Fibroblast of gingiva (primary cell): ENCODE measurements at regions not wholly inside any gene's neighbourhood (a gene's known extent, or its start where the extent isn't known, plus 50 kb on each side); places are given as distances from the start of the nearest gene placed in this dataset.

Source experiments
- DNase-seq: peaks from one replicate; pipeline ENCODE4 v3.0.0-alpha.2; 2011; ENCODE audit warnings: low read depth

DNA sequence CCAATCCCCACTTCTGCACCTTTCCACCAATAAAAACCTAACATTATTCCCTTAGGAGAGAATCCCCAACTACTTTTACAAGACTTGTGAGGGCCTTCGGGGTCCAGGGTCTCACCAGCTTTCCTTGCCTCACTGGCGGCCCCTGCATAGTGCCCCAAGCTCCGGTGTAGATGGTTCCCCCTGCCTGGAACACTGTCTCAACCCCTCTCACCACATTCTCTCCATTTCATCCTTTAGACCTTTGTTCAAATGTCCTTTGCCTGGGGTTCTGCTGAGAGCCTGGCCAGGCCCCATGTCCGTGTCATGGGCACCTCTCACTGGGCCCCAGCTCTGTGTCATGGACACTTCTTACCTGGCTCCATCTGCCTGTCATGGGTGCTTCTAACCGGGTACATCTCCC, 64.5 kb upstream of the SORCS3 start:
- DNase-seq, result no peak

DNA sequence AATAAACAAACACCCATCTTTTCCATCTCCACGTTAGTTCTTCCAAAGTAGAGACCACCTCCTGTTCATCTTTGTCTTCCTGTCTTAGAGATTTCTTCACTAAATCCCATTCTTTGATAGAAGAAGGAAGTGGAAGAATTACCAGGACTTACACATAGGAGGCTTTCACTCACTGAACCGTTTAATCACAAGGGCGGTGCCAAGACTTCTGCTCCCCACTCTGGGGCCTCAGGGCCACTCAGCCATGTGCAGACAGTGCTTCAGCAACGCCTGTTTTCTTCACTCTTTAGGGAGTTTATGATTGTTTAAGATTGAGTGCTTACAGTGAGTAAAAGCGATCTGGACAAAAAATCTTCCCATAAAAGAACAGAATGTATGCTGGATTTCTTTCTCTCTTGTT, 63.9 kb upstream of the SORCS3 start:
- no peak for DNase-seq

DNA sequence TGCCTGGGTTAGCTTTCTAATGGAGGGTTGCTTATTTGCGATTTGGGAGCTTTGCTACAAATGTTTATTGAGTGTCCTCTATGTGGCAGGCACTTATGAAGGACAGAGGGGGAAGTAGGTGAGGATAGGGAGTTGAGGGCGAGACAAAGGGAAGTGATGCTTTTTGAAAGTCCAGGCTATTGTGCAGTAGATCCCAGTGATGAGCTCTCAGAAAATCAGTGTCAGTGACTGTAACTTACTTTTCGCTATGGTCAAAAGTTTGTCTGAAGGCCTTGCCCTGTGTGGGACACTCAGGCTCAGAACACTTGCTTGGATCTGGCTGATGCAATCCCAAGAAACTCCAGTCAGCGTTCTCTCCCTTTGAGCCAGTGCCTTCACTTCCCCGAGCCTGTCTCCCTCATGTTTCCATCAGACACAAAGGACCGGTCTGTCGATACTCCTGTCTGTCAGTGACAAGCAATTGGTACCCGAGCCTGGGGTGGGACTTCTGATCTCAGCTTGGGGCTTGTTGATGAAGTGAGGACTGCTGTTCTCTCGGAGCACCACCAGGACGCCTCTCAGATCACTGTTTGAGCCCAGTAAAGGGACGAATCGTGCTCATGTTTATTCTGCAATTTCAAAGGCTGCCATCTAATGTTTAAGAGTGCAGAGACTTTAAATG, 63.1 kb upstream of the SORCS3 start:
- no peak for DNase-seq

DNA sequence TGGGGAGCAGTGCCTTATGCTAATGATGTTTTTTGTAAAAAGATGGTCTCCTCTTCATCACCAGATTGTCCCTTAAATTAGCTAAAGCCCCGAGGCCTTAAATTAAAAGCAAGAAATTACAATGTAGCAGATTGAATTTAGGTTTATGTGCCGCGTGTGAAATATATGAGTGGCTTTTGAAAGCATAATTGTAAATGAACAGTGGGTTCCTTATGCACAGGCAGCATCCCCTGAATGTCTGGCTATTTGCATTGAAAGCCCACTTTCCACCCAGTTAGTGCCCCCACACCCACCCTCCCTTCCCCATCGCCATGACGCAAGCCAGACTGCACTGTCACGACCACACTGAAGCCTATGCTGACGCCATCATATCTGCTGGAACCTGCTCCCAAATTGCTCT, 62.4 kb upstream of the SORCS3 start:
- DNase-seq, result no peak

DNA sequence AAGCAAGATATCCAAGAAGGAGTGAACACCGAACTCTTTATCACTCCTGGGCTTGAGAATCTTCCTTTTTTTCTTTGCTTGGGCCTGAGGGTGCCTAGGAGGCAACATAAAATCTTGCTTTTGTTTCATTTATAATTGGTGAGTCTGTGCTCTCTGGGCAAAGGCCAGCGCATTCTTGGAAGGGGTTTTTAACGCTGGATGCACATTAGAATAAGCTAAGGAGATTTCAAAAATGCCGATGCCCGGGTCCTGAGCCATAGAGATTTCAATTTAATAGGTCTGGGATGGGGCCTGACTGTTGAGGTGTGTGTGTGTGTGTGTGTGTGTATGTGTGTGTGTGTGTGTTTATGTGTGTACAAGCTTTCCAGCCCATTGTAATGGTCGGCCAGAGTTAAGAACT, 62.0 kb upstream of the SORCS3 start:
- DNase-seq, result no peak

DNA sequence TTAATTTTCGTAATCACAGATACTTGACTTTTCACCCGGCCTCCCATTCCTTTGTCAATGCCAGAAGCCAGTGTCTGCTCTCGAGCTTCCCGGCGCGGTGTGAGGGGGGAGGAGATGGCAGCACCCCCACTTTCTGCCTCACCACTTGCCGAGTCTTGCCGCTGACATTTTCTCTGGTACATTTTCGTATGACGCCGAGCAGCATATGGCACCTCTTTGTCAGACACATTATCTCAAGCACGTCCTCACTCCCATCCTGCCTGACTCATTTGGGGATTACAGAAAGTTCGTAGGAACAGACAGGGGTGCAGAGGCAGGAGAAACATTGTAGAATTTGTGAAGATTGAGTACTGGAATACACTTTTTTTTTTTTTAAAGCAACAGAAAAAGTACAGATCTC, 60.8 kb upstream of the SORCS3 start:
- DNase-seq, result no peak

DNA sequence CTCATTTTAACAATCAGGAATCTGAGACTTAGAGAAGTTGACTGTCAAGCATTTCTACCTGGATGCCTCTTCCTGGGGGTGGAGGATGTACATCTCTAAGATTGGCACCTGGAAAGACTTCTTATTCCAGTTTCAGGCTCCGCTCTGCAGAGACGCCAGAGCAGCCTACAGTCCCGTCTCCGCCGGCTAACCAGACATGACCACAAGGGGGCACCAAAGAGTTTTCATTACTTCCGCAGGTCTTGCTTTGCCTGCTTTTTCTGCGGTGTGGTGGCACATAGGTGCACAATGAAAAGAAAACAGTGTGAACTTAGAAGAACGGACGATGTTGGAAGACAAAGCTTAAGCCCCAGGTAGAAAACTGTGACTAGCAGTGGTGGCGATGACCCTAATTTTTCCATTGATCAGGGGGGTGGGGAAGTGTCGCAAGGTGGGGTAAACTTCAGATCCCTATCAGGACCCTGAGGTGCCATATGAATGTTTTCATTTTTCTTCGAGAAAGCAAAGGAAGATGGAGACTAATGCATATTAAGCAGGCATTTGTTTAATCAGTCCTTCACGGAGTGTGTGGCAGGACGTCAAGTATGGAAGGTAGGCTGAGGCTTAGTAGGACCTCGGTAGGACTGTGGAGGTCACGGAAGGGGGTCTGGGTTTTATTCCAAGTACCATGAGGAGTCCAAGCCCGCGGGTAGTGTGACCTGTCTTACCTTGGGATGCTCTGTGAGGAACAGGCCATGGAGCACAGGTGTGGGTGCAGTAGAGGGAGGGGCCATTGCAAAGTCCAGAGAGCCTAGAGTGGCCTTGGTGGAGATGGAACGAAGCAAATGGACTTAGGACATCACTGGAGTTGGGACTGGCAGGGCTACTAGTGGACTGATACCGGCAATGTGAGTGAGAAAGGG, 60.1 kb upstream of the SORCS3 start:
- peak; percentile 27 for DNase-seq

DNA sequence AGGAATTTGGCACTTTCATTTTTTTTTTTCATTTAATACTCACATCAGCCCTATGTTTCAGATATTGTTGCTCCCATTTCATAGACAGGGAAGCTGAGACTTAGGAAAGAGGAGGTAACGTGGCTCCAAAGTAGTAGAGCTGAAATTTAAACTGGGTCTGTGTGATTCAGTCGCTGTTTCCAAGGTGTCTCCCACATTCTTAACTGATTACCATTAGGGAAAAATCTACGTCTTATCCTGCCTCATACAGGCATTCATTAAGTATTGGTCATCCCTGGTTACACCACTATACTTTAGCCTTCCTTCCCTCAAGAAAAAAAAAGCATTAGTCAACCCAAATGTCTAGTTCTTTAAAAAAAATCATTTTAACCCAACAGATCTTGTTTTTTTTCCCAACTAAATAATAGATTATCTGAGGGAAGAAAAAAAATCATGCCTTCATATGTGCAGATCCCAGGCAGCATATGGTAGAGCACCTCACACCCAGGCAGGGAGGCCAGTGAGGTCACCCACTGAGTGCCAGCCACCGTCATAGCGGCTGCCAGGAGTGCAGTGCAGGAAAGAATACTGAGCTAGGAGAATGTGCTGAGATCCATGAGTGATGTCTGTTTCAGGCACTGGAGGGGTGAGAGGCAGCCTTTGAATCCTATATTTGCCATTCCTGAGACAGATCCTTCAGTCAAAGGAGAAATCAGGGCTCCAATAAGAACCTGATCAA, 59.0 kb upstream of the SORCS3 start:
- no peak for DNase-seq

DNA sequence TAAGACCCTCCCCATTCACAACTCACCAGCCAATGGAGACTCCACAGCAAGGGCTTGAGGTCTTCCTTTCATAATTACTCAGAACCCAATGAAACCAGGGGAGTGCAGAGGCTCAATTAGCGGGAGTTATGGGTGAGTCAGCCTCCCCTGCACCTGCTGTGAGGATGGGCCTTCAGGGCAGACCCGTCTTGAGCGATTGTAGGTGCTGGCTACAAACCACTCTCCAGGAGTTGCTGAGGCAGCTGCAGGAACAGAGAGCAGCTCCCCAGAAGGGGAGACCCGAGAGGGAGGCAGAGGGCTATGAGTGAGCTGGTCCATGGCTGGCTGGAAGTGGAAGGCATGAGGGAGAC, 58.5 kb upstream of the SORCS3 start:
- no peak for DNase-seq

DNA sequence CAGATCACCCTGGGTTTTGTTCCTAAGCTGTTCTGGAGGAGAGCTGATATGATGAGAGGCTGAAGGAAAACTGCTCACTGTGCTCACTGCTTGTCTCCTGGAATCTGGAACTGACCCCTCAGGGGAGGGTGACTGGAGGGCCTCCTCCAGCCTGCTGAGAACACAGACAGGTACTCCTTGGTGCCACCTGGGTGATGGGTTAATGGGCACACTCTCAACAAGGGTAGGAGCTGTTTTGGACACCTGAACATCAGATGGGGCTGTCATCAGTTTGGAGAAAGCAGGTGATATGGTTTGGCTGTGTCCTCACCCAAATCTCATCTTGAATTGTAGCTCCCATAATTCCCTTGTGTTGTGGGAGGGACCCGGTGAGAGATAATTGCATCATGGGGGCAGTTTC, 58.1 kb upstream of the SORCS3 start:
- no peak for DNase-seq

DNA sequence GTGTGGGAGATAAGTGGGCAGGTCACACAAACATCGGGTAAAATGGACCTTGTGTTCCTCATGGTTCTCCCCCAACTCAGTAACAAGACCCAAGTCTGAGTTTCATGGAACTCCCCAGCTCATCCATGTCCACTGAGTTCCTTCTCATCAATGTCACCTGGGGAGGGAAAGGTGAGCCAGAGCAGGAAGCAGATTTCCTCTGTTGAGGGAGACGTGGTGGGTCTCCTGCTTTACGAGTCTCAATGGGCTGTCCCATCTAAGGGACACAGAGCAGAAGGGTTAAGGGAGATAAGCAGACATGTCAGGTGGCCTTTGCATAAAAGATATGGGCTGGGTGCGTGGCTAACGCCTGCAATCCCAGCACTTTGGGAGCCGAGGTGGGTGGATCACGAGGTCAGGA, 56.5 kb upstream of the SORCS3 start:
- DNase-seq, result no peak

DNA sequence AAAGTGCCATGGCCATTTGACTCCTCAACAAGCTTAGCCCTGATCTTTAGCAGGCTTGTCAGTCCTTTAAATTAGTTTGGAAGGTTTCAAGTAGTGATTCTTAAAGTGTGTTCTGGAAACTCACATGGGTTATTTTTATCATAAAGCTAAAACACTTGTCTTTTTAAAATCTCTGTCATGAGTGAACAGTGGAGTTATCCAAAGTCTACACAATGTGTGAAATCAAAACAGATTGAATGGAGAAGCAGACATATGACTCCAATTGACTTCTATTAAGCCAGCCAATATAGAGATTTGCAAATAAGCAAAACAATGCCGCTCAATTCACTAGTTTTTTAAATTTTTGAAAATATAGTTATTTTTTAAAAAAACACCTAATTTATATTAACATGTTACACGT, 53.3 kb upstream of the SORCS3 start:
- no peak for DNase-seq

DNA sequence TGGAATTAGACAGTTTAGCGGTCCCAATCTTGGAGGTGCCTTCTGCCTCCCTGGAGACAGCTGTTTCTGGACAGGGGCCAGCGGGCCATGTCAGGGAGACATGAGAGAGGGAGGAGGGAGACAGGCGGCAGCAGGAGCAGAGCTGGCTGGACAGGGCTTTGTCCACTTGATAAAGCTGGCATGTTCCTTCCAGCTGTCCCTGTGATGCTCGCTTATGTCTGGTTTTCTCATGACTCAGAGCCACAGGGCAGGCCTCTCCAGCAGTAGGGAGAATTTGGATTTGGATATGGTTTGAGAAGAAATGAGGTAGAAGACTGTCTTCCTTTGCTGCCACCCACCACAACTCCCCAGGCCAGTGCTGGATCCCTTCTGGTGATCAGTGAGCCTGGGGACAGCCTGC, 51.7 kb upstream of the SORCS3 start:
- no peak for DNase-seq

DNA sequence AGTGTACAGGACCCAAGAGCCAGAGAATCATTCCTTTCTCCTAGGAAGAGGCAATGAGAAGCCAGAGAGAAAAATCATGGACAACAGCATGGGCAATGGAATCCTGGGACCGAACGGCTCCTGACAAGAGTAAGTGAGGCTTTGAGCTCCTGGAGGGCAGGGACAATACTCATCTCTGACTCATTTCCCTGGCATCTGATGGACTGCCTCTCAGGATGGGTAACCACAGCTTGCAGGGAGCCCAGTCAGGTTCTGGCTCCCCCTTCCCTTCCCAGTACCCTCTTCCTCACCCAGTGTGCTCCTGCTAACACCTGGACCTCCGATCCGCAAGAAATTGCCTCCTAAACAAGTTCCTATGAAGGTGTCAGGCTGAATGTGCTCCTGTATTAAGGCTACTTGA, 51.2 kb upstream of the SORCS3 start:
- no peak for DNase-seq
